Left lobe of liver (tissue), 2 donors: ENCODE measurements at regions not wholly inside any gene's neighbourhood (a gene's known extent, or its start where the extent isn't known, plus 50 kb on each side); places are given as distances from the start of the nearest gene placed in this dataset.
"Not testable (repeated sequence)": the region's sequence is repeated elsewhere in the genome, so short reads cannot be mapped to it uniquely, and the experiment has no call there.

Source experiments
- ATAC-seq: fragments of 200-7000 bp; cut with Tn5 transposase; one replicate; pipeline ENCODE4 v1.9.1; 2020; ENCODE audit warnings: mild to moderate bottlenecking, moderate library complexity
- DNase-seq: peaks from one replicate; pipeline ENCODE4 v3.0.0-alpha.2; 2020; ENCODE audit warnings: low spot score
- donor health status: DM: no; HTN: no; CAD: no; lungs with moderate emphysema.
- donor health status: DM: no; HTN: yes; CAD: no.

- not testable (repeated sequence) for DNase-seq, ATAC-seq
Observed at GRCh38 chr1:149157409-149157808, 54.1 kb upstream of the NBPF9 start.

DNA sequence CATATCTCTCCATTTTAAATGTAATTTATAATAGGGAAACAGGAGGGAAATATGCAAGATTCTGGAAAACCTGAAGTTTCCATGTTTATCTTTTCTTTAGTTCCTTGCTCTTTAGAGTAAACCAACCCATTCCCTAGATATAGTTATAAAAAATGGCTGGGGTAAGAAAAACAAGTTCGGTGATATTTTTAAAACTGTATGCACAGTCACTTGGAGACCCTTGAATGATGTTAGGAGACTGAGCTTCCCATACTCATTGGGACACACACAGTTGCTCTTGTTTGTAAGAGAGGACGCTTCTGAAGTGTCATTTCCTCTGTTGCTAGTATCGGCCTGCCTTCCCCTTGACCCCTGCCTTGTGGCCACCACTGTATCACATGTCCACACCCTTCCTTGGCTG lies 55.0 kb upstream of the NBPF9 start:
- DNase-seq, ATAC-seq: not testable (repeated sequence)

DNA sequence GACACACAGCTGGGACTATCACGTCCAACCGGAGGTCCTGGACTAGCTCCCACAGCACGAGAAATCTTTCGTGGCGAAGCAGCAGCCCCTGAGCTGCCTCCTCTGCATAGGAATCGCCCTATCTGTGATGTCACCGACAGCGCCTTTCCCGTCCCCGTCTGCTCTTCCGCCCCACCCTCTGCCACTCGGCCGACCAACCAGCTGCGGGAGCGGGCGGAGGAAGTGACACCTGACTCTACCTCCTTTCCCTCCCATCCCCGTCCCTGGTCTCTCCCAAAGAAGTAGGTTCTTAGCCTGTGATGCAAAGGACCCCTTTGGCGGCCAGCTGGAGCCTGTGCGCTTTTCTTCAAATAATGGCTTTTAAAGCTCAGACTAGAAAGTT lies 59.7 kb upstream of the NBPF9 start:
- not testable (repeated sequence) for DNase-seq
- ATAC-seq, result peak; percentile 98

GRCh38 chr1:149174765-149175164 lies 71.4 kb upstream of the NBPF9 start:
- DNase-seq, ATAC-seq: not testable (repeated sequence)

- peak; percentile 60 for DNase-seq
- not testable (repeated sequence) for ATAC-seq
Observed at GRCh38 chr1:149175812-149176211, 72.5 kb upstream of the NBPF9 start.

DNA sequence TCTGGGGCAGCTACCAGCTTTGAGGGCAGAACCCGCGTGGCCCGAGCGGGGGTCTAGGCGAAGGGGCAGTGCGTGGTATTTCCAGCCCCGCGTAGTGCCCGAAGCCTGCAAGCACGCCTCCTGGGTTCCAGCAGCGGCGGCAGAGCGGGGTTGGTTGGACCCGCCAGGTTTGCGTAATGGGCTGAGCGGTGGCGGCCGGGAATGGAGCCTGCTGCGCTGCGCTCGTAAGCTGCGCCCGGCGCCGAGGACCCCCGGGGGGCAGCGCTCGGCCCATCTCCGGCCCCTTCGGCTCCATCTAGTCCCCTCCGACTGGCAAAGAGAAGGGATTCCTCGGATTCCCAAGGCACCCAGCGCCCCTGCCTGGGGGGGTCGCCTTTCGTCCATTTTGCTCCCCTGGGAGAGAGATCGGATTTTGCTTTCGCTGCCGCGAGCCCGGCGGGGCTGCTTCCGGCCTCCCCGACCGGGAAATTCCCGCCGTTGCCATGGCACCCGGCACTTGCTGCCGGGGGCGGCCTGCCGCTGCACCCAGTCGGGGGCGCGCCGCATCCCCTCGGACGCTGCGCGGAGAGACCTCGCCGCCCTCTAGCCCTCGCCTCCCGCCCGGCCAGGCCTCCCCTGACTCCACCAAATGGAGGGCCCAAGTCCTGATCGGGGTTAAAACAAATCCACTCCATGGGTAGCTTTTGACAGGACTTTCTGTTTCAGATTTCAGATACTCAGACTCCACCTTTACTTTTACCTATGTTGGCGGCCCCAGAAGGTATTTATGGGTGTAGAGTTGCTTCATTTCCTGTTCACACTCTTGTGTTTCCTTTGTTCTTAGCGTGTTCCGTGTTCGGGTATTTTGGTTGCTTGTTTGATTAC lies 73.3 kb upstream of the NBPF9 start:
- peak; percentile 70 for DNase-seq
- ATAC-seq, result not testable (repeated sequence)

DNA sequence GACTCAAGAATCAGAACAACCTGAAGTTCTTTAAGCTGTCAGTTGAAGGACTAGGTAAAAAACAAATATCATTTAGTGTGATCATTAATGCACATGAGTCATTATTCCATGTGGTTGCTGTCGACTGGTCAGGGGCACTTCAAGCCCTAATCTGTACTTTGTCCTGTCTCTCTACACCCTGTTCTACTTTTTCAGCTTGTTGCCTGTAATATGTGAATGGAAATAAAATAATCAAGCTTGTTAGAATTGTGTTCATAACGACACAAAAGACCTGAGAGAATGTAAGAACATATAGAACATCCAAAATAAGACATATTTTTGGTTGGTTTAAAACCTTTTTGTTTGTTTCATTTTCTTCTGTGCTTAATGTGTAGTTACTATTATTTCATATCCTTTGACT lies 87.4 kb upstream of the NBPF9 start:
- not testable (repeated sequence) for ATAC-seq, DNase-seq

DNA sequence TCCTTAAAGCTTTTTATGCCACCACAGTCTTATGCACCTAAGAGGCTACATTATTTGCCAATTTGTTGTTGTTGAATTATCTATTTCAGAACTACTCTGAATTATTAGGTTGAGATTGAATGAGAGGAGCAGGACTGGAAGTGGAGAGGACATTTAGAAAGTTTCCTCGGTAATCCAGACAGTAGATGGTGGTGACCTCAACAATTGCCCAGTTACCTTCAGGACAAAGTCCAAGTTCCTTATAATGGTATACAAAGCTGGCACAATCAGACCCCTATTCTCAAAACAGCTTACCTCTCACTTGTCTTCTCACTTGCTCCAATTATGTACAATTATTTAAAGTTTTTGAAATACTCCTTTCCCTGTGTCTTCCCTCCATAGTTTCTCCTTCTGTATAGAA lies 93.3 kb upstream of the NBPF9 start:
- ATAC-seq, result peak; percentile 51
- not testable (repeated sequence) for DNase-seq

DNA sequence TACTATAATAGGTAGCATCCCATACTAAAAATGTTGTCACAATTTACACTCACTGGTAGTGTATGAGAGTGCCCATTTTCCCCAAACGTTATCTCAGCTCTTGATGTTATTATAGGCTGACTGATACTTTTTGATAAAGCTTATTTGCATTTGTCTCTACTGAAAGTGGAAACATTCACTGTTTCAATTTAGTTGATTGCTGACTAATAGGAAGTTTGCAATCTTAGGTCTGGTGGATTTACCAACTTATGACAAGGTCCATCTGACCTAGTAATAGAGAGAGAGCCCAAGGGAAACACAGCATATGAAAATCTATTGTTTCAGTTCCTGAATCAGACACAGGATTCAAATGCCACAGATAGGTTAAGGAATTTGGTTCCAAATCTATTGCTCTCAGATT lies 97.2 kb upstream of the NBPF9 start:
- ATAC-seq, result peak; percentile 55

GRCh38 chr1:149202283-149202682 lies 98.9 kb upstream of the NBPF9 start:
- not testable (repeated sequence) for ATAC-seq, DNase-seq

More for the DNA sequence above, 97.2 kb upstream of the NBPF9 start:
- not testable (repeated sequence) for DNase-seq

- not testable (repeated sequence) for DNase-seq, ATAC-seq
Observed at GRCh38 chr1:149204396-149204795, 101.0 kb upstream of the NBPF9 start.

DNA sequence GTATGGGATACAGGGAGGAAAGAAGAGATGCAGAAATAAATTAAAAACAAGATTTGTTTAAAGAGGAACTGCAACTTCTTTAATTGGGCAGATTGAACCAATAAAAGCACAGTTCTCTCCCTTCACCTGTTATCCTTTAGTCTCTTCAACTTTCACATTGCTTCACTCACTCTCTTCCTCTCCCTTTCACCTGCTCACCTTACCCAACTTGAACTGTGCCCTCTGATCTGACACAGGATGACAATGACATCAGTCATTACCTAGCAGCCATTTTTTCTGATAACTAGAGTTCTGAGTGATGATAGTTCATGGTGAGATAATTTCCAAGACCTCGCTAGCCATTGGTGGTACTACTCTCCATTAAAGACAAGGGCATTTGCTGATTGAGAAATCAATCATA lies 105.5 kb upstream of the NBPF9 start:
- DNase-seq, result not testable (repeated sequence)
- peak; percentile 94 for ATAC-seq

GRCh38 chr1:149211757-149212420 lies 108.5 kb upstream of the NBPF9 start:
- not testable (repeated sequence) for DNase-seq, ATAC-seq

GRCh38 chr1:149212946-149213345 lies 109.6 kb upstream of the NBPF9 start:
- not testable (repeated sequence) for DNase-seq, ATAC-seq

GRCh38 chr1:149213673-149214072 lies 110.3 kb upstream of the NBPF9 start:
- DNase-seq, ATAC-seq: not testable (repeated sequence)

DNA sequence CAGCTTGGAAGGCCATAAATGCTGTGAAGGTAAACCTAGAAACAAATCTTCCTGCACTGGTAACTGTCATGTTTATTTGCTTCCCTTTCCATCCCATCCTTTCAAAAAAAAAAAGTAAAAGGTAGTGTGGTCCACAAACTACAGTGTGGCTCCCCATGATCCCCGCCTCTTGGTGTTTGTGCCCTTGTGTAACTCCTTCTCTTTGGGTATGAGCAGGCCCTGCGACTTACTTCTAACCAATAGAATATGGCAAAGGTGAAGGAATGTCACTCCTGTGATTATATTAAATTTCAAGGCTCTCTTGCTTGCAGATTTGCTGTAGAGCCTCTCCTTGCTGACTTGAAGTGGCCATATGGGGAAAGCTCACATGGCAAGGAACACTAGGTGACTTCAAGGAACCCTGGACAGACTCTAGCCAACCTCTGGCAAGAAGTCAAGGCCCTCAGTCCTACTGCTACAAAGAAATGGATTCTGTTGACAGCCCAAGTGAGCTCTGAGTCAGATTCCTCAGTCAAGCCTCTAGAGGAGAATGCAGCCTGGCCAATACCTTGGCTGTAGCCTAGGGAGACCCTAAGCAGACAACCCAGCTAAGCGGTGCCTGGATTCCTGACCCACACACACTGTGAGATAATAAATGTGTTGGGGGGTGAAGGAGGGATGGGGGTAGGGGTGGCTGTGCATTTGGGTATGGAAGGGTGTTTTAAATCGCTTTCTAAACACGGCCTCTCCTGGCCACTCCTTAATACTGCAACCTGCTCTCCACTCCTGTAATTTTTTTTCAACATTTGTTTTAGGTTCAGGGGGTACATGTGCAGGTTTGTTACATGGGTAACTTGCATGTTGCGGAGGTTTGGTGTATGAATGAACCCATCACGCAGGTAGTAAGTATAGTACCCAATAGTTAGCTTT lies 115.0 kb upstream of the NBPF9 start:
- DNase-seq, result not testable (repeated sequence)
- ATAC-seq, result peak; percentile 71

GRCh38 chr1:149219539-149219938 lies 116.2 kb upstream of the NBPF9 start:
- DNase-seq, result not testable (repeated sequence)
- ATAC-seq, result peak; percentile 53

GRCh38 chr1:149220463-149221074 lies 117.2 kb upstream of the NBPF9 start:
- peak; percentile 81 for ATAC-seq
- not testable (repeated sequence) for DNase-seq

- peak; percentile 20 for ATAC-seq
- not testable (repeated sequence) for DNase-seq
Observed at GRCh38 chr1:149227933-149228665, 124.7 kb upstream of the NBPF9 start.
